HG03457 (cell line): ENCODE measurements at regions not wholly inside any gene's neighbourhood (a gene's known extent, or its start where the extent isn't known, plus 50 kb on each side); places are given as distances from the start of the nearest gene placed in this dataset.
"Not testable (repeated sequence)": the region's sequence is repeated elsewhere in the genome, so short reads cannot be mapped to it uniquely, and the experiment has no call there.

ENCODE experiments used
- ATAC-seq: cut with Tn5 transposase; IDR thresholded peaks from one replicate; pipeline ENCODE4 v1.9.1; 2021; ENCODE audit warnings: moderate number of reproducible peaks; ENCODE audit not compliant: unreplicated experiment

GRCh38 chr6:122145741-122146240 is 253.7 kb upstream of the HSF2 start:
- ATAC-seq = no peak

GRCh38 chr6:122147291-122147690 is 252.2 kb upstream of the HSF2 start:
- no peak for ATAC-seq

GRCh38 chr6:122151066-122151465 is 248.4 kb upstream of the HSF2 start:
- no peak for ATAC-seq

GRCh38 chr6:122151763-122152162 is 247.7 kb upstream of the HSF2 start:
- ATAC-seq = no peak

- no peak for ATAC-seq
Measured at GRCh38 chr6:122153557-122153956, 245.9 kb upstream of the HSF2 start.

DNA sequence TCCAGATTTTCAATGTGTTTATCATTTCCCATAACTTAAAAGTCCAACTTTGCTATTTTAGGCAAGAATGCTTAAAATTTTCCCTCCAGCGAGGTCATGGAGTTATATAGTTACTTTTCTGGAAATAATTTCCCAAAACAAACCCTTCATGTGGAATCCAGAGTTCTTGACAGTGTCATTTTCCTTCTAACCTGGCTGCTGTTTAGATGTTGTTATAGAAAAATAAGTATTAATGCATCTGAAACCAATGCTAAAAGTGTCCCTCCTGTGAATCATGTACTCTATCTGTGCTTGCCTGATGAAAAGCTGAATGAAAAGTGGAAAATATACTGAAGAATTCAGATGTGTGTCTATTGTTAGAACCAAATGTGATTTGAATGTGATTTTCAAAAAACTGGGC is 245.3 kb upstream of the HSF2 start:
- ATAC-seq = no peak

GRCh38 chr6:122154912-122155575 is 244.4 kb upstream of the HSF2 start:
- ATAC-seq = no peak

DNA sequence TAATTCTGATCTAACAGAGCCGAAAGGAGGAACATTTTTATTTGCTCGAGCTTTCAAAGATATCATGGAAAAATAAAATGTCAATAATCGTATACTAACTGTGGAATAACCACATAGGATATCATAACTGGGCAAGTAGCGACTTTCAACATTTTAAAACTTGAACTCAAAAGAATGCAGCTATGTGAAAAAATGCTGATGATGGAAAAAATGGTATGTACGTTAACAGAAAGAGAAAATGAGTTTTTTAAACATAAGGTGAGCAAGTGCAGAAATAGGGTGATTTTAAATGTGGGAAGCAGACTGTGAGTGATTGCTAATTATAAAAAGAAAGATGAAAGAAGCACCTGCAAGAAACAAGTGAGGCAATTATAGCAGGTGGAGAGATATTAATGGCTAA is 238.3 kb upstream of the HSF2 start:
- ATAC-seq = no peak

GRCh38 chr6:122165014-122165413 is 234.4 kb upstream of the HSF2 start:
- ATAC-seq = no peak

DNA sequence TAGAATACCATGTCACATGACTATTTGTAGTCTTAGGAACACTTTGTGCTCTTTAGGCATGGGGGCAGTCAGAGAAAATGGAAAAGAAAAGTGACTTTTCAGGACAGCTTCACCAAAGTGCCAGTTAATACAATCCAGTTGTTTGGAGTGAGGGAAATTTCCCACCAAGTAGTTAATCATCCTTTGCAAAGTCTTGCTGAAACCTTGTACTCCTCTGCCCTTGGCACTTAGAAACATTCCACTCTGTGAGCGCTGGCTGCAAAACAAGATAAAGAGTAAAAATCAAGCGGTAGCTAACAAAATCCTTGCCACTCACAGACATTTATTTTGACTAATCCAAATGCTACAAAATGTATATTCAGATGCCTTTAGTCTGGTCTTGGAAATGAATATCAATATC is 229.2 kb upstream of the HSF2 start:
- ATAC-seq = no peak

DNA sequence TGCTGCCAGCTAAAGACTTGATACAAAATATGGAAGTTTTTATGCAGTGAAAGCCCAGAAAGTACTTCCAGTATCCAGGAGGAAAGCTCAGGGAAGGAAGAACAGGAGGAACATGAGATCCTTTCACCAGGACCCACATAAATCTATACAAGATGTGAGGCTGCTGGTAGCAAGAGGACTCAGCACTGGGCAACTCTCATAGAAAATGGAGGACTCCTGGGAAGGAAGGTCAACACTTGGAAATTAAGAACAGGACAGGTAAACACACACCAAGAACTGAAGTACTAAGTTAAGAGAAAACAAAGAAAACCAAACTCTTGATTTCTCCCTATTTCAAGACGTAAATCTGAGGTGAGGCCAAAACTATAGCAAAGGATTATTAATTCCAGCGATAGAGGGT is 220.5 kb upstream of the HSF2 start:
- no peak for ATAC-seq

DNA sequence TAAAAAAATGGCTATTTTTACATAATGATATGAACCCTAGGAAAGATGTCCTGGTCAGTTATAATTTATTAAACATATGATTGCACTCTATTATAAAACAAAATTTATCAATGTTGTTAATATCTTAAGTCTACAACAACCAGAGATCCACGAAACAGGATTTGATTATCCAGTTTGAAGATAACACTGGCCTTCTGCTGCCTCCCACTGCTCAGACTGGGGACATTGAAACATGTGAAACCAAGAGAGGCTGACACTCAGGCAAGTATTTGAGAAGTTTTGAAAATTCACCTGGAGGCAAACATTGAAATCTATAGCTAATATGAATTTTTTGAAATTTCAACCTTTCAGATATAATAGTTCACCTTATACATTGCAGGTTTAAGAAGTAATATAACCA is 219.3 kb upstream of the HSF2 start:
- ATAC-seq = no peak

GRCh38 chr6:122182061-122182460 is 217.4 kb upstream of the HSF2 start:
- no peak for ATAC-seq

- no peak for ATAC-seq
Measured at GRCh38 chr6:122184401-122184827, 215.0 kb upstream of the HSF2 start.

DNA sequence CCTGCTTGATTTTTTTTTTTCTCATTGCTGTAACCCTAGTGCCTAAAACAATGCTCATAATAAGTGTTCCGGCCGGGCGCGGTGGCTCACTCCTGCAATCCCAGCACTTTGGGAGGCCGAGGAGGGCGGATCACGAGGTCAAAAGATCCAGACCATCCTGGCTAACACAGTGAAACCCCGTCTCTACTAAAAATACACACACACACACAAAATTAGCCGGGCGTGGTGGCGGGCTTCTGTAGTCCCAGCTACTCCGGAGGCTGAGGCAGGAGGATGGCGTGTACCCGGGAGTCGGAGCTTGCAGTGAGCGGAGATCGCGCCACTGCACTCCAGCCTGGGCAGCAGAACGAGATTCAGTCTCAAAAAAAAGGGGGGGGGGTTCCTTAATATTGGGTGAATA is 214.0 kb upstream of the HSF2 start:
- not testable (repeated sequence) for ATAC-seq

- ATAC-seq = no peak
Measured at GRCh38 chr6:122187186-122187585, 212.3 kb upstream of the HSF2 start.

- ATAC-seq = no peak
Measured at GRCh38 chr6:122198922-122199321, 200.5 kb upstream of the HSF2 start.

DNA sequence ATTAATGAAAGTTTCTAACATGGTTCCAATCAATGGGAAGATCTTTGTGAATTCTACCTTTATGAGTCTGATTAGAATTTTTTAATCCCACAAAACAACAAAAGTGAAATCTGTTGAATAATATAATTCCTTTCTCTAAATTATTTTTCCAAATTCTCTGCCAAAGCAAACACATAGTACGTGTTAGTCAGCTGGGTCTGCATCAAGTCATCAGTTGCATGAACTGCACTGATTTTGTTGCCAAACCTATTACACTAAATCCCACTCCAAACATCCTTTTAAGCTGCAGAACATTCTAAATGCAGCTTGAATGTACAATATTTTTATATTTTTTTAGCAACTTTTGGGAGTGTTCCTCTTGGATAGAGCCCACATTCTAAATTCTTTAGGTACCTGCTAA is 199.0 kb upstream of the HSF2 start:
- ATAC-seq = no peak

DNA sequence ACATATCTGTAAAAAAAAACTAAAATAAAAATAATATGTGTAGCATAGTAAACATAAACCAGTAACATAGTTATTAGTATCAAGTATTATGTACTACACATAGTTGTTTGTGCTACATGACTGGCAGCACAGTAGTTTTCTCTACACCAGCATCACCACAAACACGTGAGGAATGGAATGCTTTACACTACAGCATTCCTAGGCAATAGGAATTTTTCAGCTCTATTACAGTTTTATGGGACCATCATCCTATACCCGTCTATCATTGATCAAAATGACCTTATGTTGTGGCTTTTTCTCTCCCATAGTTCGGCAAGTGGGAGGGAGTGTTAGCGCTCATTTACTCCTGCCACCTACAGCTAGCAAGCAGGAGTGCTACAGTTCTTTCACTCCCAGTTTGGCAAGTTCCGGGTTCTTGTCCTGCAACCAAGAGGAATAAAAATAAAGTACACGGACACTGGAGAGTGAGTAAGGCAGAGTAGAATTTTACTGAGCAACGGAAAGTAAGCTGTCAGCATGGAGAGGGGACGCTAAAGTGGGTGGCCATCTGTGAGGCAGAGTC is 196.8 kb upstream of the HSF2 start:
- ATAC-seq = no peak

DNA sequence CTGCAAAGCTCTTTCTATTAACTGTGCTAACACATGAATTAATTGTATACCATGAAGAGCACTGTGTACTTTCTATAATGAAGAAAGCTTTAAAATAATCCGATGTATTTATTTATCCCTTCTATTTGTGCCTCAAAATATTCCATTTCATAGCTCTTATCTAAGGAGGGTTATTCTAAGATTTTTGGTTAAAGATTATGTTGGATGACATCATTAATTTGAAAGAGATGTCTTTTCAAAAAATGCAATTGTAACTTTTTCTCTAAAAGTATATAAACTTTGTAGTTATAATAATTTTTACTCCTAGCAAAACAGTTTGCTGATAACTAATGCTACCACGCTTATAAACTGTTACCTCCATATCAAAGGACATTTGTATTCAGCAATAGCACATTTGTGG is 192.4 kb upstream of the HSF2 start:
- ATAC-seq = no peak

GRCh38 chr6:122207794-122208193 is 191.7 kb upstream of the HSF2 start:
- no peak for ATAC-seq

DNA sequence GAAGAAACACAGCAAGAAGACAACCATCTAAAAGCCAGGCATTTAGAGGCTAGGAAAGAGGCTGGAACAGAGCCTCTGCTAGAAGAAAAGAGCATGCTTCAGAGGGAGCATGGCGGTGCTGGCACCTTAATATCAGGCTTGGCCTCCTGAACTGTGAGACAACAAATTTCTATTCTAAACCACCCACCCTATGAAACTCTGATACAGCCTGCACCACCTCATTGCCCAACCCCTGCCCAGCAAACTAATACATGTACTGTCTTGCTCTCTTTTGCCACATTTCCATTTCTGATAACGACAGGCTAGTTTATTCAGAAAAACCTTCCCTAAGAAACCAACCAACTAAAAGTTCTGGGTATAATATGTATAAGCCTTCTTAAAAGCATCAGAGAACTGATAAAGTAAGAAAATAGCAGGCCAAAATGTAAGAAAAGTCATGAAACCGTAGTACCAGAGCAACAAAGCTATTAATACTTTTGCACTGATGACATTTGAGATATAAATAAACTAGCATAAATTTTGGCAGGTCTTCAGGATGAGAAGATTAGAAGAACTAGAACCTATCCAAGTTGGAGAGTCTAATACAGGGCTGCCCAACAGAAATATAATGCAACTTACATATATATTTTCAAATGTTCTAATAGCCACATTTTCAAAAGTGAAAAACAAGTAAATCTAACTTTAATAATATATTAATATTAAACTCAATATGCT is 184.7 kb upstream of the HSF2 start:
- no peak for ATAC-seq
